Iris pigment epithelial cell (primary cell): ENCODE measurements at regions not wholly inside any gene's neighbourhood (a gene's known extent, or its start where the extent isn't known, plus 50 kb on each side); places are given as distances from the start of the nearest gene placed in this dataset.
A peak's percentile ranks its signal among the peaks of the same experiment; 100 is the strongest.
"Not testable (repeated sequence)": the region's sequence is repeated elsewhere in the genome, so short reads cannot be mapped to it uniquely, and the experiment has no call there.

ENCODE experiments used
- DNase-seq: peaks from one replicate; pipeline ENCODE4 v3.0.0-alpha.2; 2011; ENCODE audit warnings: low read depth

DNA sequence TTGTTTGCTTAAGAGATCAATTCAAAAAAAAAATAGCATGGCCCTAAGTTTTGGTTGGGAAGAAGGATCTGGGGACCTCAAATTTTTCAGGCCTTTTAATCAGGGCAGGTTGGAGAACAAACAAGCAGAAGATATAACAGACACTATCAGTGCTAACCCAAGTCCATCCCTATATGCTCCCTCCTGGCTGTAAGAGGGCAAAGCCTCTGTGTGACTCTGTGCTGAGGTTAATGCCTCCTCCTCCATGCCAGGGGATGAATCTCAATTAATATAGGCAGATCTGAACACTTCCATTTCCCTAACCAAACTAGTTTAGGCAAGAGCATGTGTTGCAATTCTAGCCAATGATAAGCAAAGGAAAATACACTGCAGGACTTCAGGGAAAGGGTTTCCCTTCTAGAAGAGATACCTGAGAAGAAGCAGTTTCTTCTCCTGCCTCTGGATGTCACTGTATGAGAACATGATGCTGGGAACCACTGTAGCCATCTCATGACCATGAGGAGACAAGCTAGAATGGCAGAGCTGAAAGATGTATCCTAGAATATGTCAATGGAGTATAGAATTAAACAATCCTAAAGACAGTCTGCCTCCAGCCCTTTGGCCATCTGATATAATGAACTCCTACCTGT is 76.0 kb downstream of the CHD9NB start:
- peak; percentile 22 for DNase-seq

DNA sequence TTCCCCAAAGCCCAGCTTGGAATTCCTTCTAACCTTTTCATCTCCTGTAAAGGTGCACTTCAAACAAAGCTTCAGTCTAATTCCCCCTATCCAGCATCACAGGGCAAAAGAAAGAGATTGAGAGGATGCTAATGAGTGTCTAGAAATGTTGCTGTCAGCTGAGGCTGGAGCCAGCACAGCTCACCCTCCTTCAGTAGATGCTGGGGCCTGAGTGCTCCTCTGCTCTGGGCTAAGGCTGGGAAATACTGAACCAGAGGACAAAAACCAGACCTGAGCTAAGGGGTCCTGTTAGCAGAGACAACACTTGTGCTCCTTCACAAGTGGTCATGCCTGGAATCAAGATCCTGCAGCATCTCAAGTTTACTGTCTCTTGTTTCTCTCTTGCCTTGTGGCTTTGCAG is 85.0 kb downstream of the CHD9NB start:
- no peak for DNase-seq

DNA sequence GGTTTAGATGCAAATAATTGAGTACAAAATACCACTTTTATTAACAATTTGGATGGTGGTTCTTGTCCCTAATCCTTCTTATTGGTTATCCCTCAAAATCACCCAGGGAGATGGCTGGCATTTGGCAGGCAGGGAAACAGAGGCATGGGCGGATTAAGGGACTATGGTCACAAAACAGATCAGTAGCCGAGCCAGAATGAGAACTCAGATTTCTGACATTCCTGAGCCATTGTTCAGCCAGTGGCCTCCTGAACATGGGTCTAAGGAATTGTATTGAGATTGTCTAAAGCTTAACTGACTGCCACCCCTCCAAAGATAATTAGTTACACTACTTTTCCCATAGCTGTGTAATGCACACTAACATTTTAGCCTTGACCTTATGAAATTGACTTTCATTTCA is 88.4 kb downstream of the CHD9NB start:
- DNase-seq = no peak

DNA sequence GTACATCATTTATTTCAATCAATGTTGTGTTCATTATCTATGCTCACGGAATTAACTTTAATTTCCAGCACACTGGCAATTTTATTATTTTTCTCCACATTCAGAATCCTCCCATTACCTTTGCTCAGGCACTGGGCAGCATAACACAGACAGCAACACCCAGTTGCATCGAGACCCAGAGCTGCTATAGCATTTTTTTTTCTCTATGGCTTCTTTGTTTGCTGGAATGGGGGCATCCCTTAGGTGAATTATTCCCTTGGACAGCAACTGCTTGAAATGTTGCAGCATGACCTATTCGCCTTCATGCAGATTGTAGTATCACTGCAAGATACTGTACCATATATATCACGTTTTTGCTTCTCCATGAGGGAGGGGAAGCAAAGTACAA is 88.8 kb downstream of the CHD9NB start:
- DNase-seq = no peak

DNA sequence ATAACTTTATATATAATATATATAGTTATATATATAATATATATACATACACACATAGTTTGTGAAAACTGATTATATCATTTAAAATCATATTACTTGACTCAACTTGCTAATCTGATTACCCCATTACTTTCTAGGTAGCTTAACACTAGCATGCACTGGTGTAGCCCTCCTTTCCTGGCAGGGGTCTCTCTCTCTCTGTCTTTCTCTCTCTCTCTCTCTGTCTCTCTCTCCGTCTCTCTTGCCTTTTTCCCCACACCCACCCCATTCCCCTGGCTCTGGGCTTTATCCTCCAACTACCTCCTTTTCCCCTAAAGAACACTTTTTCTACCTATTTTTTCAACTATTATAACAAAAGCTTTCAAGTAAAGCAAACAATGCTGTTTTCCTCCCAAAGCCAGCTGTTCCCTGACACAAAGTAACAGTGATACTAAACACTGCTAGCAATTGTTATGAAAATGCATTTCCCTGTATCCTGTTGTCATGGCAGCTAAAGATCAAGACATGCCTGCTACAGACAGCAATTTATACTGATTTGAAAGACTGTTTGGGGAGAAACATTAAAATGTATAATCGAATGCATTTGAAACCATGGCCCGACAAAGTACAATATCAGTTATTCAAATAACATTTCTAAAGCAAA is 89.4 kb downstream of the CHD9NB start:
- no peak for DNase-seq

DNA sequence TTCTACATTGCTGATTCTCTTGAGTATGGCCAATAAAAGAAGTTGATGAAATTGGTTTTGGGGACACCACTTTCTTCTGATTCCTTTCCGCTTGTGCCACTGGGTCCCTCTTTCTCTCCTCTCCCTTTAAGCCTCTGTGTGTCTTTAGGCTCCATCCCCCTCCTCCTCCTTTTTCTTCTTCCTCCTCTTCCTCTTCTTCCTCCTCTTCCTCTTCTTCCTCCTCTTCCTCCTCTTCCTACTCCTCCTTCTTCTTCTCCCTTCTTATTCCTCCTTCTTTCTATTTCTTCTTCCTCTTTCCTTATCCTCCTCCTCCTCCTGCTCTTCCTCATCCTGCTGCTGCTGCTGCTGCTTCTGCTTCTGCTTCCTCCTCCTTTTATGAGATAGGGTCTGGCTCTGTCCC is 93.7 kb downstream of the CHD9NB start:
- DNase-seq = no peak

DNA sequence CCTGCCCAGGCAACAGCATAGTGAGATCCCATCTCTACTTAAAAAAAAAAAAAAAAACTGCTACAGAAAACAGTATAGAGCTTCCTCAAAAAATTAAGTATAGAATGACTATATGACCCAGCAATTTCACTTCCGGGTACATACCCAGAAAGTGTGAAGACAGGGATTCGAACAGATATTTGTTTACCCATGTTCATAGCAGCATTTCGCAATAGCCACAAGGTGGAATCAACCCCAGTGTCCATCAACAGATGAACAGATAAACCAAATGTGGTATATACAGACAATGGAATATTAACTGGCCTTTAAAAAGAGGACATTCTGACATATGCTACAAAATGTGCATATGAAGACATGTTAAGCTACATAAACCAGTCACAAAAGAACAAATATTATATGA is 95.5 kb downstream of the CHD9NB start:
- DNase-seq = no peak

DNA sequence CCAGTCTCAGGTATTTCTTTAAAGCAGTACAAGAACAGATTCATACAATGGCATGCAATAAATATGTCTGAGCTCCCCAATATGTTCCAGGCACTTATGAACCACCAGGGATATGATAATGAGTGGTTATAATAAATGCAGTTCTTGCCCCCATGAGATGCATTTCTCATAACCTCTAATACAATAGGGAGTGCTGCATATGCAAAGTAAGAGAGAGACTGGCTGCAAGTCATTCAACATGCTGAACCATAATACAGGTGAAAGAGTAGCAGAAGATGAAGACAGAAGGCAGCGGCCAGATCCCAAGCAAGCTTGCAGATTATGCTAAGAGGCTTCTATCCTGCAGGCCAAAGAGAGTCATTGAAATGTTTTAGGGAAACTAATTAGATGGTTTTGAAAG is 96.7 kb downstream of the CHD9NB start:
- no peak for DNase-seq

DNA sequence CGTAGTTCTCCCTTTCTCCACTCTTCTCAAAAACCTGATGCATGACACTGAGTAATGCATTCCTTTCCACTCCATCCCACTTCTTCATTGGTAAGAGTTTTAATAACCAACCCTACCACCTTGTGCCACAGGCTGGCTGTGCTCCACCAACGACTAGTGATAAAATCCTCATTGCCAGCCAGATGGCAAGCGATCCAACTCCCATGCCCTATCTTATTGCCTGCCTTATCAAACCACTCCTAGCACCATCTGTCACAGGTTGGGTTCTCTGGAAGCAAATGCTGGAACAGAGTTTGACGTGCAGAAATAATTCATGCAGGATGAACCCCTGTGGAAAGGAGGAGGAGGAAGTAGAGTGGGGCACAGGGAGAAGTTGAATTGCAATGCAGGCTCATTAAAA is 99.5 kb downstream of the CHD9NB start:
- DNase-seq = no peak

DNA sequence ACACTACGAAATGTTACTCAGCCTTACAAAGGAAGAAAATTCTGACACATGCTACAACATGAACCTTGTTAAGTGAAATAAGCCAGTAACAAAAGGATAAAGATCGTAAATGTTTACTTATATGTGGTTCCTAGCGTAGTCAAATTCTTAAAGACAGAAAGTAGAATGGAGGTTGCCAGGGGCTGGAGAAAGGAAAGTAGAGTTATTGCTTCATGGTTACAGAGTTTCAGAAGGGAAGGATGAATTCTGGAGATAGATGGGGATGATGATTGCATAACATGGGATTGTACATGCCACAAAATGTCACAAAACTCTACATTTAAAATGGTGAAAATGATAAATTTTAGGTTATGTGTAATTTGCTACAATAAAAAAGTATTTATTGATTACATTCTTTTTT is 103.8 kb downstream of the CHD9NB start:
- no peak for DNase-seq

DNA sequence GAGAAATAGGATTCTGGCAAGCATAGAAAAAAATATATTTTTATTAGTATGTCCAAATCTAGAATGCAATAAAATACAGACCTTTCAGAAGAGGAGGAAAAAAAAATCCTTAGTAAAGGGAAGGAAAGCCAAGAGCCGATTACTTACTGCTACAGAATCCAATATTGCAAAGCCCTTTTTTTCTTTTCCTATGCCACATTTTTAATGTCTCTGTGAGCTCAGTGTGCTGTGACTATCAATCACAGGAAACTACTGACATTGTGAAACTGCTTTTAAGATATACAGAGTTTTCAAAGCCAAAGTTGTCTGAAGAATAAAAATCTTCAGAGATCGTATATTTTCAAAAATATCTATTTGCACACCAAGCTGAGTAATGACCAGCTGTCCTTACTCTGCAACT is 120.4 kb downstream of the CHD9NB start:
- DNase-seq = no peak

DNA sequence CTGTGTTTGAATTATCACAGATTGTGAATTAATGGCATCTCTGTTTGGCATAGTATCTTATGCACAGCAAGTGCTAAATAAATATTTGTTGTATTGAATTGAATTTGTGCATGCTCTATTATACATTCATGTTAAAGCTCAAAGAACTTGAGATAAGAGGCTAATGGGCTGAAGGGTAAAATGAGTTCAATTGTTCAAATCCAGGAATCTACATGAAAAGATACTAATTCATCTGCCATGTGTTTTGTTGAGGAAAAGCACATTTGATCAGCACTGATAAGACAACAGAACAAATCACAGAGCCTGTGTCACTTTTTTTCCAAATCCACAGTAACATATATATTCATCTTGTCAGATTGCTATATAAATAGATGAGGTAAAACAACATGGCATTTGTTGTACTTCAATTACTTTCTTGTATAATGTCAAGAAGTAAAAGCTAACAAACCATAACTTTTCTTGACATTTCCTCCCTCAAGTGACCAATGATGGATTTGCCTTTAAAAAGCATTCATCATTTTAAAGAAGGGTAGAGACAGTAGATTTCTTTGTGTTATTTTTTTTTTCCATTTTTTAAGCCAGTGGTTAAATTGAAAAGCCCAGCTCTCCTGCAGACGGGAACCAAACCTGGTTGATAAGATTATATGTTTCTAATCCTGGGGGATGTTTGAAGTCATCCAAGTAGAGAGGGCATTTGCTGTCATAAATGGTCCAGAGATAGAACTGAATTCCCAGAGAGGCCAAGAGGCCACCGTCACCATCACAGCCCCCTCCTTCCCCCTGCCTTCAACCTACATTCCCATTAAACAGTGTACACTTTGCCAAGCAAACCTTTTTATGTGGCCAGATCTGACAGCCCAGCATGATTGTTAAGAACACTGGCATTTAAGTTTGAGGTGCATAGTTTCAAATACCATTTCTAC is 123.0 kb downstream of the CHD9NB start:
- no peak for DNase-seq

DNA sequence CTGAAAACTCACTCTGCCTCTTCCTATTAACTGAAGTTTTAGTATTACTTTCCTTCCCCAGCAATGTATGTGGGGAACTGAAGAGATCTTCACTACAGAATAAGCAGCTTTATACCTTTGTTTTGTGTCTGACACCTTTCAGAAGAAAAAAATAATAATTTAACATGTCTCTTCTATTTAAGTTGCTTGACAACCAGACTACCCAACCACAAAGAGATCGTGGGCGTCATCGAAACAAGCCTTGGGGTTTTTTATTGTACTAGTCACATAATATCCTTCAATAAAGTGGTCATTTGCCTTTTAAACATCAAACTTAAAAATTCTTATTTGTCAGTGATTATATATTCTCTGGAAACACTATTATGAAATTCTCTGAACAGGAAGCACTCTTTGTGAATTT is 123.7 kb downstream of the CHD9NB start:
- DNase-seq = no peak

DNA sequence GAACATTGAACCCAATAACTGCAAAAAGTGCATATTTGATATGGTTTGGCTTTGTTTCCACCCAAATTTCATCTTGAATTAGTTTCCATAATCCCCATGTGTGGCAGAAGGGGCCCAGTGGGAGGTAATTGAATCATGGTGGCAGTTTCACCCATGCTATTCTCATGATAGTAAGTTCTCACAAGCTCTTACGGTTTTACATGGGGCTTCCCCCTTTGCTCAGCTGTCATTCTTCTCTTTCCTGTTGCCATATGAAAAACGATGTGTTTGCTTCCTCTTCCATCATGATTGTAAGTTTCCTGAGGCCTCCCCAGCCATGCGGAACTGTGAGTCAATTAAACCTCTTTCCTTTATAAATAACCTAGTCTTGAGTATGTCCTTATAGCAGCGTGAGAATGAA is 127.6 kb downstream of the CHD9NB start:
- no peak for DNase-seq

DNA sequence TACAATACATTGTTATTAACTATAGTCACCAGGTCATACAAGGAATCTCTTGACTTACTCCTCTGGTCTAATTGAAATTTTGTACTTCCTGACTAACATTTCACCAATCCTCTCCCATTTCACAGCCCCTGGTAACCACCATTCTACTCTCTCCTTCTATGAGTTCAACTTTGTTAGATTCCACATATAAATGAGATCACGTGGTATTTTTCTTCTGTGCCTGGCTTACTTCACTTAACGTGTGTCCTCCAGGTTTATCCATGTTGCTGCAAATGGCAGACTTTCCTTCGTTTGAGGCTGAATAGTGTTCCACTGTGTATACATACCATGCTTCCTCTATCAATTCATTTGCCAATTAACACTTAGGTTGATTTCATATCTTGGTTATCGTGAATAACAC is 128.5 kb downstream of the CHD9NB start:
- no peak for DNase-seq

DNA sequence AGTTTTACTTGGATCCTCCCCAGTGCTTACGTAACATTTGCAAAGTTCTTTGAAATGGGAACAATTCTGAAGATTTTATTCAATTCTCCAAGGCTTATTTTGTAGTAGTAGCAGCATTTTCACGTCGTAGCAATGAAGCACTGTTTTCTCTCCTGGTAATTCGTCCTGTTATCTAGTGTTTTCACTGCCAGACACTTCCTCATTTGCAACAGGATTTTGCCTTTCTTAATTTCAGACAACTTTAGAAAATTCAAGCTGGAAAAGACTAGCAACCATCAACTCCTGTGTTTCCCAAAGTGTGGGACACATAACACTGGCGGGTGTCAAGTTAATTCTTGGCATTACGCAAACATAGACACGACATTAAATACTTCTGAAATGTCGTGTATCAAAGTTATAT is 131.6 kb downstream of the CHD9NB start:
- DNase-seq = no peak

DNA sequence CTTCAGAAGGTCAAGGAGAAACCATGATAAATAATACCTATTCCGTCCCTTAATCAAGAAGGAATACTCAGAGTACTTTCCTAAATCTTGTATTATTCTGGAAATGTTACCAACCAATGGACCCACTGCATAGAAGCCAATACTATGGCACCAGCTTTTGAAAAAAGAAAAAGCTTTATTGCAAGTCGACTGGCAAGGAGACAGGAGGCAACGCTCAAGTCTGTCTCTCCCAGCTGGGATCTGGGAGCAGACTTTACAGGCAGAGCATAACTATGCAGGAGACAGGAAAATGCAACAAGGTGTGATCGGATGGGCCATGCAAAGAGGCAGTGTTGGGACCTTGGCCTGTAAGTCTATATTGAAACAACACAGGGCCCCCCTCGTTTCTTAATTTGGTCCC is 132.4 kb downstream of the CHD9NB start:
- no peak for DNase-seq

DNA sequence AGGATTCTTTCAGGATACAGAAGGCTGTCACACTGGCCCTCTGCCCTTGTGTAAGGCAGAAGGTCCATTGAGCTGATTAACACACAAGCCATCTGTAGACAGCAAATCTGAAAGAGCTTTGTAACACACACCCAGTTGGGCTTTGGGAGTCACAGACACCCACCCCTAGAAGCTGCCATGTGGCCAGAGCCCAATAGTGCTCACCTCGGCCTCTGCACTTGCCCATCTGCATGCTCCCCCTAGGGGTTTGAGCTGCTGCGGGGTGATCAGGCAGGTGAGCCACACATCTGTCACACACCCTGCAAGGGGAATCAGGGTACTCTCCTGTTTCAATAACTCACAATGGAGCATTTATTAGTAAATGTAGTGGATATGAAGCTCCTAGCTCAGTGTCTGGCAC is 138.3 kb downstream of the CHD9NB start:
- DNase-seq = no peak

DNA sequence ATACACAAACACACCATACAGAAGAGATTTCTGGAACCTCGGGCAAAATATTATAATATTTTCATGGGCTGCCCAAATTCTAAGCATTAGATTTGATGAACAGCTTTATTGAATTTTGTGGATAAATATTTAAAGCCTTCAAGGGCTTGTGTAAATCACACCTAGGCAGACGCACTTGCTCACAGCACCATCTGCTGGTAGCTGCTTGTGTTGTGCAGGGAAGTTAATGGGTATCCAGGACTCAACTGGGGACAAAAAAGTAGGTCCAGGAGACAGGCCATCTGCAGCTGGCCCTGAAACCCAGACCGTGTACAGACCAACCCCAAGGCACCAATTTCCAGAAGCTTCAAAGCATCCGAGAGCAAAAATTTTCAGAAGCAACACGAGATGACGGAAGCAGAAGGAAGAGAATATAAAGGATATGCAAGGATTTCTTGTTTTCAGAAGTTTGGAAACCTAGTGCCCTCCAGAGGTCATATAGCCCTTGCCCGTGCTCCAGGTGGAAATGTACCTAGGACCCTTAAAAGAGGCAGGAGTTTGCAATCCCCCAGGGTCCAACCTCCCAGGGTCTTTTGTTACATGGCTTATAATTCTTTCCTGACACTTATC is 140.0 kb downstream of the CHD9NB start:
- DNase-seq = peak; percentile 60

DNA sequence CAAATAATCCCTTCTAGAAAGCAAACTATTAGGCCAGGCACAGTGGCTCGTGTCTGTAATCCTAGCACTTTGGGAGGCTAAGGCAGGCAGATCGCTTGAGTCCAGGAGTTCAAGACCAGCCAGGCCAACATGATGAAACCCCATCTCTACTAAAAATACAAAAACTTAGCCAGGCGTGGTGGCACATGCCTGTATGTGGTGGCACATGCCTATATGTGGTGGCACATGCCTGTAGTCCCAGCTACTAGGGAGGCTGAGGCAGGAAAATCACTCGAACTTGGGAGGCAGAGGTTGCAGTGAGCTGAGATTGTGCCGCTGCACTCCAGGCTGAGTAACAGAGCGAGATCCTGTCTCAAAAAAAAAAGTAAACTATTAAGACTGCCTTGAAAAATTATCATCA is 144.6 kb downstream of the CHD9NB start:
- DNase-seq = not testable (repeated sequence)

DNA sequence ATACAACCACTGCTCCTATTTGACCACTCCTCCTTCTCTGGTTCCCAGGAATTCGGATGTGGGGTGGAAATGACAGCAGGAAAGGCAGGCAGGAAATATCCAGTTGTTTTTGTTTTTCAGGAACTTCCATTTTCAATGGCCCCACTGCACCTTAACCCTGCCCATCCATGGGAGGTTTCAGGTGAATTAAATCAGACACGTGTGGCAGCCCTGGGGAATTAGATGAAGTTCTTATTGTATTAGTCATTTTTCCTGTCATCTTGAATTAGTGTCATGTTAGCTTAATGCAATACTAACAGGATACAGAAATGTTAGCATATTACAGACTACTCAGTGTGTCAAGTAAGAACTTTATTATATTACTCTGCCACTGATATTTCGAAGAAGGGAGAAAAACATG is 146.4 kb downstream of the CHD9NB start:
- DNase-seq = no peak

DNA sequence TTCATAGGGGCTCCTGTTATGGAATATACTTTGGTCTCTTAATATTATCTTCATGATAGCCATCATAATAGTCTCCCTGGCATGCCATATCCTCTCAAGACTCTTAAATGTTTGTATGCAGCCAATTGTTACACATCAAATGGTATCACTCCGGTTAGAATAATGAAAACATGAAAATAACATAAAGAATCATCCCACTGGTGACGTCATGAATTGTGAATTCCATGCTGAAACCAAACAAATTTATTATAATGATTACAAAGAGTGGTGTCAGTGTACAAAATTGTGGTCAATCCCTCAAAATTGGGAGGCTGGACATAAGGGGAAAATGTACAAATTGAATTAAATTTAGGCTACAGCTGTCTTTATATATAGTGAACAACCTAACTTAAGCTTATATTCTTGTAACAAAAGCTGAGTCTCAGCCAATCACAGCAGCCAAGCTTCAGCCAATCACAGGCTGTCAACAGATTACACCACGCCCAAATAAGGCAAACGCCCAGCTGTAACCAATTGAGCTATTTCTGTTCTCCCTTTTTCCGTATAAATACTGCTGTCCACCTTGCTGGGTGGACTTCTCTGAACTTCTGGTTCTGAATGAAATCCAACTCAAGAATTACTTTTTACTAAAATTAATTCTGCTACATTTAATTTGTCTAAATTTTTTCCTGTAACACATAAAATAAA is 156.1 kb downstream of the CHD9NB start:
- DNase-seq = no peak
